K562 (cell line): ENCODE measurements at regions not wholly inside any gene's neighbourhood (a gene's known extent, or its start where the extent isn't known, plus 50 kb on each side); places are given as distances from the start of the nearest gene placed in this dataset.

Source experiments
- ATAC-seq: fragments of 200-7000 bp; cut with Tn5 transposase; 3 replicates; pipeline ENCODE4 v1.9.1; 2020; ENCODE audit warnings: moderate library complexity
- BruUV-seq: library from RNA; stranded (reverse); fragments of 400-500 nt; replicated peaks from 2 replicates; lab custom pipeline; 2021; lab: Mats Ljungman, UMichigan
- CTCF ChIA-PET: fragments of 300-600 bp; formaldehyde crosslinking; extraction: SDS; loops from one replicate; lab custom pipeline; 2021; ENCODE audit warnings: low intra/inter-chr PET ratio; lab: Yijun Ruan, JAX
- POLR2A ChIA-PET: fragments of 300-600, 350-650 bp; sonication (Branson Sonifier 250); formaldehyde crosslinking; extraction: SDS; loops from one replicate; lab custom pipeline; 2021; ENCODE audit warnings: antibody characterized with exemption, inconsistent platforms; lab: Yijun Ruan, JAX
- DNase-seq, 4 experiments: peaks; one replicate each; pipeline versions ENCODE4 v3.0.0 to v3.0.0-alpha.2; 2011 to 2018; ENCODE audit warnings: low spot score in 3 of 4, mixed read lengths in 3 of 4; ENCODE audit errors: extremely low read depth in 1 of 4
- FAIRE-seq: peaks from 2 replicates; lab custom pipeline; 2011; peaks lifted over from hg19 to GRCh38; lab: Jason Lieb, UNC
- H2AFZ ChIP-seq: 2 replicates; pipeline ENCODE4 v1.6.0; 2011; ENCODE audit warnings: low read depth, low read length, control low read depth, inconsistent platforms
- H3K27ac ChIP-seq: fragments of 200-600 bp; 3 replicates; pipeline ENCODE4 v1.8.0; 2011; ENCODE audit warnings: low read depth, mild to moderate bottlenecking, control low read depth, inconsistent platforms, low read length, moderate library complexity, mixed read lengths; ENCODE audit errors: extremely low read depth
- H3K27me3 ChIP-seq, 2 experiments: fragments of 300-600 bp in 1 of 2; 2 replicates in 1 of 2; 3 replicates in 1 of 2; pipeline versions ENCODE4 v1.6.0 to v1.8.0; 2011; ENCODE audit warnings: inconsistent platforms in 2 of 2, low read length in 2 of 2, mild to moderate bottlenecking in 1 of 2, mixed read lengths in 1 of 2, moderate library complexity in 1 of 2; ENCODE audit not compliant: control insufficient read depth in 2 of 2, insufficient read depth in 2 of 2
- H3K36me3 ChIP-seq: fragments of 300-600 bp; 3 replicates; pipeline ENCODE4 v1.8.0; 2011; ENCODE audit warnings: mild to moderate bottlenecking, low read length, inconsistent platforms; ENCODE audit not compliant: control insufficient read depth, insufficient read depth
- H3K4me1 ChIP-seq, 2 experiments: fragments of 200-600 bp in 1 of 2; replicated peaks in 1 of 2; 2 replicates in 1 of 2; 3 replicates in 1 of 2; pipeline versions ENCODE4 v1.5.1 to v1.8.0; 2011; ENCODE audit warnings: inconsistent platforms in 2 of 2, low read length in 2 of 2, mild to moderate bottlenecking in 1 of 2, mixed read lengths in 1 of 2, moderate library complexity in 1 of 2; ENCODE audit not compliant: control insufficient read depth in 2 of 2, insufficient read depth in 2 of 2
- H3K4me2 ChIP-seq: 2 replicates; pipeline ENCODE4 v1.6.1; 2011; ENCODE audit warnings: low read length, control low read depth, inconsistent platforms, mixed read lengths; ENCODE audit not compliant: insufficient read depth
- H3K4me3 ChIP-seq: fragments of 200-600 bp; sonication (generic), shearing (Covaris generic); 2 replicates; pipeline ENCODE4 v1.5.1; 2016; ENCODE audit warnings: control low read depth, inconsistent platforms
- H3K79me2 ChIP-seq: fragments of 200-600 bp; 3 replicates; pipeline ENCODE4 v1.8.0; 2011; ENCODE audit warnings: low read length, inconsistent platforms; ENCODE audit not compliant: control insufficient read depth, insufficient read depth
- H3K9ac ChIP-seq, 2 experiments: 2 replicates each; pipeline versions ENCODE4 v1.6.0 to v1.6.1; 2011; ENCODE audit warnings: low read depth in 2 of 2, low read length in 2 of 2, control low read depth in 1 of 2, inconsistent platforms in 1 of 2, mild to moderate bottlenecking in 1 of 2, mixed read lengths in 1 of 2; ENCODE audit not compliant: insufficient read depth in 1 of 2
- H3K9me1 ChIP-seq: one replicate; pipeline ENCODE4 v1.6.0; 2011; ENCODE audit warnings: inconsistent platforms, mild to moderate bottlenecking, low read length, moderate library complexity; ENCODE audit not compliant: control insufficient read depth, insufficient read depth
- H3K9me3 ChIP-seq: replicated peaks from 2 replicates; pipeline ENCODE4 v1.5.1; 2011; ENCODE audit warnings: low read depth, low read length, inconsistent platforms; ENCODE audit not compliant: control insufficient read depth, insufficient read depth
- H4K20me1 ChIP-seq: replicated peaks from 2 replicates; pipeline ENCODE4 v1.6.1; 2011; ENCODE audit warnings: low read length, inconsistent platforms, mixed read lengths; ENCODE audit not compliant: control insufficient read depth, insufficient read depth
- BRF1 ChIP-seq: IDR thresholded peaks from 3 replicates; pipeline ENCODE4 v1.6.1; 2011; ENCODE audit warnings: borderline replicate concordance, mild to moderate bottlenecking; ENCODE audit not compliant: insufficient read length; ENCODE audit errors: extremely low read depth
- ESRRA ChIP-seq: fragments of 450-650 bp; IDR thresholded peaks from 2 replicates; pipeline ENCODE4 v1.6.1; 2014; ENCODE audit warnings: low read depth, mild to moderate bottlenecking, moderate library complexity, borderline replicate concordance
- HDAC1 ChIP-seq, 2 experiments: fragments of 450-650 bp; IDR thresholded peaks; 2 replicates each; pipeline ENCODE4 v1.6.1; 2016 to 2017; ENCODE audit warnings: inconsistent platforms in 1 of 2, mild to moderate bottlenecking in 1 of 2, moderate library complexity in 1 of 2
- HMGXB4 ChIP-seq: sonication (generic); formaldehyde crosslinking; IDR thresholded peaks from 2 replicates; pipeline ENCODE4 v1.8.1; 2023; ENCODE audit warnings: mild to moderate bottlenecking, missing genetic modification reagents
- JUND ChIP-seq, 2 experiments: IDR thresholded peaks; 2 replicates in 1 of 2; 3 replicates in 1 of 2; pipeline ENCODE4 v1.6.1; 2011; ENCODE audit warnings: borderline replicate concordance in 2 of 2, low read depth in 2 of 2, low read length in 2 of 2, improper control_type of control experiment in 1 of 2, missing biosample characterization in 1 of 2, missing genetic modification characterization in 1 of 2, missing genetic modification reagents in 1 of 2
- NR2C2 ChIP-seq, 2 experiments: fragments of 200-800 bp in 1 of 2; sonication (Bioruptor generic) in 1 of 2; sonication (generic) in 1 of 2; formaldehyde crosslinking in 1 of 2; IDR thresholded peaks; 2 replicates each; pipeline versions ENCODE4 v1.6.1 to v1.8.0; 2016 to 2022; ENCODE audit warnings: mild to moderate bottlenecking in 1 of 2, missing compliant biosample characterization in 1 of 2, missing genetic modification characterization in 1 of 2, missing genetic modification reagents in 1 of 2
- SAP30 ChIP-seq: fragments of 200-600 bp; sonication (generic); IDR thresholded peaks from 2 replicates; pipeline ENCODE4 v1.6.1; 2012; ENCODE audit warnings: borderline replicate concordance, low read depth, mild to moderate bottlenecking, moderate library complexity, low read length, control low read depth, inconsistent platforms; ENCODE audit not compliant: insufficient read depth, poor library complexity, severe bottlenecking
- ZFP36 ChIP-seq: fragments of 150-350 bp; IDR thresholded peaks from 2 replicates; pipeline ENCODE4 v1.6.1; 2018; ENCODE audit warnings: low read length, low read depth; ENCODE audit not compliant: partially characterized antibody
- ZNF280B ChIP-seq: fragments of 250-450 bp; sonication (Bioruptor Pico); IDR thresholded peaks from 2 replicates; pipeline ENCODE4 v1.5.1; 2021; ENCODE audit warnings: mild to moderate bottlenecking
- WGBS: fragments of 100-300 bp; shearing (Covaris generic); methylation state at CpG from one replicate; pipeline ENCODE4 v1.1.6; 2016; ENCODE audit warnings: low coverage, mixed read lengths; ENCODE audit not compliant: insufficient coverage; ENCODE audit errors: missing lambda C conversion rate; 5-methylcytosine and 5-hydroxymethylcytosine counted together
- in situ Hi-C: fragments of 300-500 bp; cut with MboI; formaldehyde crosslinking; loops from 4 replicates; pipeline ENCODE4 v1.15.0; 2018; ENCODE audit warnings: inconsistent platforms, mixed read lengths
- intact Hi-C: fragments of 100-400 bp; cut with micrococcal nuclease; formaldehyde crosslinking; loops from 2 replicates; pipeline ENCODE4 v1.14.2; 2022

GRCh38 chr3:153783106-153783505, 338.1 kb upstream of the ARHGEF26 start:
- intact Hi-C loops, result no loop called here
- Histone ChIP-seq H3K4me1 (no peaks in the 10 kb centered on the region), H3K9me1 (no peaks in the 10 kb centered on the region), H2AFZ (no peak overlapping the region), H3K4me3 (no peak overlapping the region), H3K4me2 (no peak overlapping the region), H4K20me1 (no peaks in the 10 kb centered on the region), H3K9me3 (no peaks in the 10 kb centered on the region), H3K27me3 (no peaks in the 10 kb centered on the region), H3K27ac (no peak overlapping the region), H3K9ac (no peak overlapping the region), H3K79me2 (no peaks in the 10 kb centered on the region), H3K36me3 (no peaks in the 10 kb centered on the region)
- 0% methylated on average over 2 of the region's 2 CpGs for WGBS
- in situ Hi-C loops, result no loop called here
- BruUV-seq, result no TSS peak
- POLR2A ChIA-PET, result no interaction called here
- no peak for FAIRE-seq
- no peak for DNase-seq
- no peak for ATAC-seq
- CTCF ChIA-PET, result no interaction called here
- TF ChIP-seq BRF1 (no peak), JUND (IDR thresholded peaks at IDR 0.05; ENCODE audit: borderline replicate concordance, low read depth, low read length) (no peak), JUND (tag; IDR thresholded peaks at IDR 0.05; ENCODE audit: borderline replicate concordance, low read depth, low read length) (no peak), NR2C2 (CRISPR knock-in tag; IDR thresholded peaks at IDR 0.05) (no peak), NR2C2 (tag; IDR thresholded peaks at IDR 0.05) (no peak)

GRCh38 chr3:153783741-153784480, 337.3 kb upstream of the ARHGEF26 start:
- 3% methylated on average over 3 of the region's 3 CpGs for WGBS
- TF ChIP-seq ESRRA (no peak), ZFP36 (no peak), HMGXB4 (CRISPR knock-in tag) (no peak), SAP30 (no peak), HDAC1 (IDR thresholded peaks at IDR 0.05) (no peak), ZNF280B (no peak)
- Histone ChIP-seq H3K9ac (no peak overlapping the region), H2AFZ (no peak overlapping the region), H3K27me3 (no peaks in the 10 kb centered on the region), H3K9me1 (no peaks in the 10 kb centered on the region), H4K20me1 (no peaks in the 10 kb centered on the region), H3K4me1 (no peaks in the 10 kb centered on the region), H3K4me3 (no peak overlapping the region), H3K9me3 (no peaks in the 10 kb centered on the region), H3K79me2 (no peaks in the 10 kb centered on the region), H3K36me3 (no peaks in the 10 kb centered on the region), H3K4me2 (no peak overlapping the region), H3K27ac (no peak overlapping the region)
- POLR2A ChIA-PET, result interaction anchor here (1.0 to 1.2 kb wide), 2 partner anchors 9 to 162 kb away, joined by 3 read pairs; no protein-coding TSS in a partner anchor
- DNase-seq (no peak), ATAC-seq (no peak), FAIRE-seq (no peak)
- CTCF ChIA-PET, result no interaction called here
- BruUV-seq, result no TSS peak
- in situ Hi-C loops (no loop called here), intact Hi-C loops (no loop called here)
